SW480 (cell line): ENCODE measurements at regions not wholly inside any gene's neighbourhood (a gene's known extent, or its start where the extent isn't known, plus 50 kb on each side); places are given as distances from the start of the nearest gene placed in this dataset.

Experiments
- DNase-seq: peaks from one replicate; pipeline ENCODE4 v3.0.0-alpha.2; 2016; ENCODE audit warnings: low spot score

GRCh38 chr21:27108701-27109100, 141.8 kb upstream of the ADAMTS5 start:
- no peak for DNase-seq

- no peak for DNase-seq
Measured at GRCh38 chr21:27108228-27108627, 141.3 kb upstream of the ADAMTS5 start.

DNA sequence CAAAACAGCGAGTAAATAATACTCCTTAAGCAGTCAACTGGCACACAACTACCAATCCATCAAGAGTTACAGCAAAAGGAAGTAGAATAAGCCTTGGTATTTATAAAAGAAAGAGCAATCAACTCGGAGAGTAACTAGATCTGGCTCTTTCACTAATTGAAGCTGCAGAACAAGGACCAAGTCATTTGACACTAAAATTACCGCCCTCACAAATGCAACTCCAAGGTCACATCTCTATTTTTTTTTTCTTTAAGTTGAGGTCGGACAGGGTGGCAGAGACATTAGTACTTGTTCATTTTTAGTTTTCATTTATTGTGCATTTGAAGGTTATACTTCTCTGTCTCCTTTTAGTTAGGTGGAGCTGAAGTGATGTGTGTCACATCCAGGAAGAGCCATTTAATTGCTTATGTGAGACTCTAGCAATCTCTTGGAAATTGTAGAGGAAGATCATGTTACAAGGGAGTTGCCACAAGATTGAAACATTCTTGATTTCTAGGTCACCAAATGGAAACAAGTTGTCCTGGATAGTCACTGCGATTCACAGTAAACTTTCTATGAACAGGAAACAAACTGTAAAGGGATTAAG, 138.1 kb upstream of the ADAMTS5 start:
- no peak for DNase-seq

DNA sequence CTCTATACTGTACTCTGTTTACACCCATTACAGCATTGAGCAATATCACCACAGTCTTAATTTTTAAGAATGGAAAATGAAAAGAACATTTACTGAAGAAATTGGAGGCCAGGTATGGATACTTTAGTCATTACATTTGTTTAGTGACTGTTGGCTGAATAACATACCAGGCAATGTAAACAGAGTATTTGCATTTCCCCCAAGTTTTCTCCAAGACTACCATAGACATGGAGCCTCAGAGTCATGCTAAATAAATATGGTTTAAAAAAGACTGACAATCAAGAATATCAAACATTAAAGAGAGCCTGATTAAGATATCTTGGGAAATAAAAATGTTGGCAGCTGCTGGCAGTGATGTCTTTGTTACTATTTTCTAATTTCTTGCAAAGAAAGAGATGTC, 136.9 kb upstream of the ADAMTS5 start:
- no peak for DNase-seq

DNA sequence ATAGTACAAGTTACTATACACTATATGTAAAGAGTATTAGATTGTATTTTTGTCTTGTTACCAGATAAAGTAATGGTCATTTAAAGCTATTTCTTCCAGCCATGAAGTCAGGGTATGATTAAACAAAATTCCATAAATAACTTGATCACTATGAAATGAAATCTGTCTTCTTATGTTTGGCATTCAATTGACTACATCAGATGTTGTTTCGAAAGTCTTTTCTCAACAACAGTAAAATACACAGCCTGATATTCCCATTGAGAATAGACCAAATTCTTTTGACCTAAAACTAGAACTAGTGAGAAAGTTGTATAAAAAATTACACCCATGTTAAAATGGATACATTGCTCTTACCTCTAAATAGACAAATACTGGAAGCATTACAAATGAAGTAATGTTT, 134.6 kb upstream of the ADAMTS5 start:
- no peak for DNase-seq

DNA sequence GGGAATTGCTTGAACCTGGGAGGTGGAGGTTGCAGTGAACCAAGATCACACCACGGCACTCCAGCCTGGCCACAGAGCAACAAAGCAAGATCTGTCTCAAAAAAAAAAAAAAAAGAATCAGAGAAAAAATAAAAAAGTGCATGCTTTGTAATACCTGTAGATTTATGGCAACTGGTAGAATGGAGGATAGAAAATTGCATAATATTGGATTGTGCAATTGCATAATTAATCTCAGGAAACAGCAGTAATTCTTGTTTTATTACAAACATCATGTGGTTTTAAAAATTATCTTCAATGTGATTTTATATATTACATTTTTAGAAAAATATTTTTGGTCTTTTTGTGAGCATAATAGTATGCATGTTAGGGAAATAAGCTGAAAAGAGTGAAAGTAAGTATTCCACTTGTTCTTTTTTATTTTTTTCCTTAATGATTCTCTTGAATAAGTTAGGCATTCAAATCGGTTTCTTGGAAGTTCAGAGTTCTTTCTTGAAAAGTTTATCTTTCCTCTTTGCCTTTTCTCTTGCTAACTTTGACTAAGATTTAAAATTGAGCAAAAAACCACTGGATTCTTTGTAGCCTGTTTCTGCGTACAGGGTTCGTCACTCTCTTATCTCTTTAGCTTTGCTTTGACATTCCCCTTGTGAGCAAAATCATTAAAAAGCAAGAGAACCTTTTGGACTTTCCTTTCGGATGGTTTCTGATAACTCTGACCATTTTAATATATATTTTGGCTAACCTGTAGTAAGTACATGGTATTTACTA, 127.5 kb upstream of the ADAMTS5 start:
- DNase-seq = no peak

- no peak for DNase-seq
Measured at GRCh38 chr21:27086630-27087029, 119.7 kb upstream of the ADAMTS5 start.

DNA sequence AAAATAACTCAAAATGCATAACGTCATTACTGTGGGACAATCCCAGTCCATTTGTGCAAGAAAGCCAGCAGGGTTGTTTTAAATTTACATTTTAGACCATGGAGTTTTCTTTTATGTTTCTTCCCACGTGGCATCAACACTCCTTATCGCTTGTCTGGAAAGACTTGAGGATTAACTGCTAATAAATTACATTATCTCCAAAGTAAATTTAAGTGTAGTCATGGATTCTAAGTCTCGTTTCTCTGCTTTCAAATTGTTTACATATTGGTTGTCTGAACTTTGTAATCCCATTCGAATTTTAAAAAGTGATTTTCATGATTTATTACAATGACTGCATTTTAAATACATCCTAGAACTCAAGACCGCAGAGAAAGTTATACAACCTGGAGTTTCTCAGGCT, 119.3 kb upstream of the ADAMTS5 start:
- no peak for DNase-seq

- DNase-seq = no peak
Measured at GRCh38 chr21:27085387-27085786, 118.5 kb upstream of the ADAMTS5 start.

DNA sequence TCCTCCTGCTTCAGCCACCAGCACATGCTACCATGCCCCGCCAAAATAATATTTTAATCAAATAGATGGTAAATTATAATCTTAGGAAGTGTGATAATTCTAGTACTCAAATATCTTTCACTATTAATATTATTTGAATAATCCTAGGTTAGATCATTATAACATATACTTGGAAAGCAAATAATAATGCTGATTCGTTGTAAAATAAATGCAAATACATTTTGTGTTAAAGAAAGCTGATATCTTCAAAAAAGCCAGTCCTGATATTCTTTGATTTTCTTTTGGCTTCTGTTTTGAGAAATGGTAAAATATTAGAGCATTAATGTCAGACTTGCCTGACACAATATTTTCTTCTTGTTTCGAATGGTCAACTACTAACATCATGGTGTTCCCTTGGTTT, 116.3 kb upstream of the ADAMTS5 start:
- no peak for DNase-seq

DNA sequence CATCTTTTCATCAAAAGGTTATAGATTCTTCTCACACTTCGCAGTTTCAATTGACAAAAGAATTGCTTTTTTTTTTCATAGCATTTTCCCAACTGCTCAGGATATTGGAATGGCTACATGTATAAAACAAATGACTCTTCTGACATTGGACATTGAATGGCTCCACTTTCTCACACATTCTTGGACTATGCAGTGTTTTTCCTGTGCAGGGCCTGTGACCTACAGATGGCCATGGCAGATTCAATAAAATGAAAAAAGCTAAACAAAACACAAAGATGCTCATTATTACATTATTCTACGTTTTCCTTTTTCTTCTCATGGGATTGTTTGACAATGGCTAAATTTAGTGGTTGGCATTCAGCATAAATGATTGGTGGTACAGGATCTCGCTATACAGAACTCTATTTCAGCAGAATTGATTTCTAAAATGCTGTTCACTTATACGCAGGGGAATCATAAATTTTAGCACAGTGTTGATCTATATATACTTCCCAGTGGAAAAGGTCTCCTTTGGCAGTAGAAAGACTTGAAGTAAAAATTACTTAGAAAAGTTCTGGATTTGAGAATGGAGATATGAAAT, 115.6 kb upstream of the ADAMTS5 start:
- DNase-seq = no peak

GRCh38 chr21:27079636-27080240, 112.8 kb upstream of the ADAMTS5 start:
- DNase-seq = no peak

DNA sequence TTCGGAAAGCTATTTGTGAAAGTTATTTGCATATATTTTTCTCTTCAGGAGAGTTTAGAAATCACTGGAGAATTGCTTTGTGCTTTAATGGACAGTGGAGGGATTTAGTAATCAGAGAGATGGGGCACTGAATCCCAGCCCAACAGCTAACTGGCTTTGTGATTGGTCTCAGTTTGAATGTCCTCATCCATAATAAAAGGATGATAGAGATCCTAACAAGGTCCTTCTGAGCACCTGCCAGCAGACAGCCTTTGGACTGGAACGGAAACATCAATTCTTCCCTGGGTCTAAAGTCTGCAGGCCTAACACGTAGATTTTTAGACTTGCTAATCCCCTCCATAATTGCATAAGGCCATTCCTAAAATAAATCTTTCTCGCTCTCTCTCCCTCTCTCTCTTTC, 112.0 kb upstream of the ADAMTS5 start:
- DNase-seq = no peak

DNA sequence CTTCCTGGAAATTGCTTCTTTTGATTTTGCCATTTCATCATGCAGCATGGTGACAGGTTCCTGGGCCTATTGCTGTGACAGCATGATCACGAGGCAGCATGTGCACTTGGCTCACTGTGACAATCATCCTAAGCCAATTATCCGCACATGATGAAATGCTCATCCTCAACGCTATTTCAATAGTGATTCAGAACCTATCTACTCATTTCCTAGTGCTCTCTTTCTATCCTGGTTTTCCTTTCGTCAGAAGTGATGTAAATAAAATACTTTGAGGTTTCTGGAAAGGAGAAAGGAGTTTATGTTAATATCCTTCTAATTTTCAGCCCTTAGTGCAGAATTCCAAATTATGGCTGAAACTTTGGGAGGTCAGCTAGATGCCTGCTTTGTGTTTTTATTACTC, 110.6 kb upstream of the ADAMTS5 start:
- DNase-seq = no peak

DNA sequence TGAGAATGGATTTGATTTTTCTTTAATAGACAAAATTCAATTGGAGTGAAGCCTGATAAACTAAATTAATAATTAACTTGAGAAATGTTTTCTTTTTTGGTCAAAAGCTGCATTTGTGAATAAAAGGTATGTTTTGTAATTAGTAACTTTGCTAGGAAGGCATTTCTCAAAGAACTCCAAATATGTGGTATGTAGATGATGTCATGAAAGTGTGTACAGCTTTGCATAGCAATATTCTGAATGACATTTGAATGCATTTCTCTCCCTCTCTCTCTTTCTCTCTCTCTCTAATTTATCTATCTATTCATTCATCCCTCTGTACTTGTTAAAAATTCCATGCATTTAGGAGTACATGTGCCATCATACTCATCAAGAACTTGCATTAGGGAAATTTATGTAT, 109.1 kb upstream of the ADAMTS5 start:
- DNase-seq = no peak

DNA sequence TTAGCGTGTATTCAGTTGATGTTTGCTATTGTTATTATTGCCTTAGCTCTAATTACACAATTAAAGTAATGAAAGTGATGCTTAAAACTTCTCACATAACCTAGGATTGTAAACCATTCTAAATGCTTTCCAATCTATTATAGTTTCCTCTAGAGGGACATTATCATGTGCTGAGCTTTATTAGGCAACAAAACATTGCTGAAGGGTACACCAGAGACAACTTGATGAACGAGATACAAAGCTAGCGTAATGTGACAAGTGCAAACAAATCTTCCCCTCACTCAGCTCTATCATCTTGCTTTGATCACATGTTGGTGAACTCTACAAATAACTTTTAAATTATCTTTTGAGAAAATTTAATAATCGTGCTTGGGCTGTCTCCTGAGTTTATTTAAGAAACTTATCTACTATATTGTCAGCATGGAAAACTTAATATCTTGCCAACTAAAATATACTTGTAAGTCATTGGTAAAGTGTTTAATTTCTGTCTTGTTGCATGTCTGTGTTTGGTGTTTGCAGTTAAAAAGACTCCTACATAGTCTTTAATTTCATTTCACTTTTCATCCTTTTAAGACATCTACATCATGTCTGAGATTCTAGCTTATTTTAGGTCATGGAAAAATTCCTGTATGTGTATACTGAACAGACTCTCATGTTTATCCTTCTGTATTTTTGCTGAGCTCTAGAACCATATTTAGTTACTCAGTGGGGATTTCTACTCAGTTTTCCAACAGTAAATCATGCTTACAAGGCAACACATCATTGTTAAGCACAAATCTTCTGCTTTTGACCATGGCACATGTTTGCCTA, 104.2 kb upstream of the ADAMTS5 start:
- no peak for DNase-seq

DNA sequence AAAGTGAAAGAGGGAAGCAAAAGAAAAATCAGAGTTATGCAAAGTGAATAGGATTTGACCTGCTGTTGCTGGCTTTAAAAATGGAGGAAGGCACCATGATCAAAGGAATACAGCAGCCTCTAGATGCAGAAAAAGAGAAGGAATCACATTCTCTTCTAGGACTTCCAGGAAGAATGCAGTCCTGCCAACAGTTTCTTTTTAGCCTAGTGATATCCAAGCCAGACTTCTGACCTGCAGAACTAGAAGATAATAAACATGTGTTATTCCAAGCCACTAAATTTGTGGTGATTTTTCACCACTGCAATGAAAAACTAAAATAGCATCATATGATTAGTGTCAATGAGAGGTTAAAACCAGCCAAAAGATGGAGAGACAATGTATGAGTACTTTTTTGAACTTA, 101.9 kb upstream of the ADAMTS5 start:
- DNase-seq = no peak

DNA sequence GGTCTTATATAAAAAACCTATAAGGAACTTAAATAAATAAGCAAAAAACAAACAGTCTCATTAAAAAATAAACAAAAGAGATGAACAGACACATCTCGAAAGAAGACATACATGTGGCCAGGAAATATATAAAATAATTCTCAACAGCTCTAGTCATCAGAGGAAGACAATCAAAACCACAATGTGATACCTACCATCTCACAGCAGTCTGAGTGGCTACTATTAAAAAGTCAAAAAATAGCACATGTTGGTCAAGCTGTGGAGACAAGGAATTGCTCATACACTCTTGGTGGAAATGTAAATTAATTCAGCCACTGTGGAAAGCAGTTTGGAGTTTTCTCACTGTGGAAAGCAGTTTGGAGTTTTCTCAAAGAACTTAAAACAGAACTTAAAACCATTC, 100.3 kb upstream of the ADAMTS5 start:
- DNase-seq = no peak

DNA sequence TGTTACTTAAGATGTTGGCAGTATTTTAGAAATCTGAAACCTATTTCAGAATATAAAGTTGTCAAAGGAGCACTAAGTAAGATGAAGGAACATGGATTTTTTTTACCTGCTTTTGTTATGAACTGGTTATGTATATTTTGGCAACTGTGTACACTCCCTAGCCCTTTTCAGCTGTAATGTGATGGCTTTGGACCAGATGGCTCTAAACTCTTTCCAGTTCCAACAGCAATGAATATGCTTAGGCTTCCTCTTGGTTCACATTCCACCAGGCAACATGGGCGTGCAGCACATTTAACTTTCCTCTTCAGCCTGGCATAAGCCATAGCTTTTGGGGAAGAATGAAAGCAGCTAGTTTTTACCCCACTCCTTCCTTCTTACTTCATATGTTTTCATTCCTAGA, 95.6 kb upstream of the ADAMTS5 start:
- no peak for DNase-seq

DNA sequence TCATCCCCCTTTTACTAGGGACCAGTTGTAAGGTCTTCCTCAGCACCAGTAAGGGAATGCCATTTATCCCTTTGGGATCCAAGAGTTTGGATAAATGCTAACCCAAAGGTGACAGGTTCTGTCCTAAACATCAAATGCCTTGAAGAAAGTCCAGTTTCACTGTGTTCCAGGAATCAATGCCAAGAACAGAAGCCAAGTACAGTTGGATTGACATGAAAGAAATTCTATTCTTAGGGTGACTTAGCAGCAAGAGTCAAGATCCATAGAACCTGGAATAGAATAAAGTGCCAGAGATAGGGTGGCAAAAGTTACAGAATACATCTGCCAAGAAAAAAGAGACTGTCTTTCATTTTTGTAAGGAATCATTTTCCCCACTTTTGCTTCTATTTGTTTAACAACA, 94.9 kb upstream of the ADAMTS5 start:
- DNase-seq = no peak

DNA sequence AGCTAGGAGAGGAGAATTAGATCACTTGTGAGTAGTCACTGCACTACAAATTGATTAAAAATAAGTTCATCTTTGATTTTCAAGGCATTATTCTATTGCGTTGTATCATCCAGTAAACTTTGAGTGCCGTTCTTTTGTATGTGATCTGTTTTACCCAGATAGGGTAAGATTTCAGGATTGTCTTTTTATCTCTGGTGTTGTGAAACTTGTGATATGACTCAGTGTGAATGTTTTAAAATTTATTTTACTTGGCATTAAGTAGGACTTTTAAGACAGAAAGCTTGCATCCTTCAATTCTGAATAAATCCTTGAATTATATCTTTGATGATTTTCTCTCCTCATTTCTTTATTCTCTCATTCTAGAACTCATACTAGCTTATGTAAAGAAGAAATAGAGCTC, 93.3 kb upstream of the ADAMTS5 start:
- no peak for DNase-seq
